Fibroblast of mammary gland (primary cell): ENCODE measurements at regions not wholly inside any gene's neighbourhood (a gene's known extent, or its start where the extent isn't known, plus 50 kb on each side); places are given as distances from the start of the nearest gene placed in this dataset.

Source experiments
- DNase-seq: peaks from one replicate; pipeline ENCODE4 v3.0.0-alpha.2; 2010; ENCODE audit warnings: low read depth
- H3K4me3 ChIP-seq: 2 replicates; pipeline ENCODE4 v1.5.1; 2011; ENCODE audit warnings: low read depth, mild to moderate bottlenecking, low read length, moderate library complexity; ENCODE audit not compliant: control insufficient read depth
- CTCF ChIP-seq: conservative IDR thresholded peaks from 2 replicates; pipeline ENCODE4 v1.5.1; 2011; ENCODE audit warnings: low read depth, low read length, inconsistent platforms; ENCODE audit not compliant: control insufficient read depth, insufficient read depth

GRCh38 chr2:83579507-83579906, 879.6 kb downstream of the SUCLG1 start:
- TF ChIP-seq CTCF, result no peak
- no peak overlapping the region for H3K4me3 ChIP-seq
- DNase-seq, result no peak

- no peak overlapping the region for H3K4me3 ChIP-seq
- no peak for DNase-seq
- no peak for TF ChIP-seq CTCF
Observed at GRCh38 chr2:83578405-83578804, 880.7 kb downstream of the SUCLG1 start.

GRCh38 chr2:83574614-83575013, 884.5 kb downstream of the SUCLG1 start:
- H3K4me3 ChIP-seq, result no peak overlapping the region
- no peak for DNase-seq
- TF ChIP-seq CTCF, result no peak

GRCh38 chr2:83573060-83573459, 886.0 kb downstream of the SUCLG1 start:
- no peak overlapping the region for H3K4me3 ChIP-seq
- no peak for DNase-seq
- TF ChIP-seq CTCF, result no peak

GRCh38 chr2:83572400-83572799, 886.7 kb downstream of the SUCLG1 start:
- TF ChIP-seq CTCF, result no peak
- no peak for DNase-seq
- H3K4me3 ChIP-seq, result no peak overlapping the region

- DNase-seq, result no peak
- no peak for TF ChIP-seq CTCF
- H3K4me3 ChIP-seq, result no peak overlapping the region
Observed at GRCh38 chr2:83567551-83567950, 891.5 kb downstream of the SUCLG1 start.

- no peak overlapping the region for H3K4me3 ChIP-seq
- TF ChIP-seq CTCF, result no peak
- DNase-seq, result no peak
Observed at GRCh38 chr2:83565626-83566025, 893.5 kb downstream of the SUCLG1 start.
